B cell (primary cell): ENCODE measurements at regions not wholly inside any gene's neighbourhood (a gene's known extent, or its start where the extent isn't known, plus 50 kb on each side); places are given as distances from the start of the nearest gene placed in this dataset.

Experiments used
- ATAC-seq: fragments of 200-7000 bp; cut with Tn5 transposase; one replicate; pipeline ENCODE4 v1.10.0; 2021; ENCODE audit warnings: low read depth, mild to moderate bottlenecking, moderate number of reproducible peaks, moderate library complexity
- CTCF ChIA-PET: fragments of 350-600 bp; sonication (Branson Sonifier 250); formaldehyde crosslinking; loops from one replicate; lab custom pipeline; 2021; ENCODE audit warnings: antibody characterized with exemption, inconsistent platforms; lab: Charles Lee
- POLR2A ChIA-PET: fragments of 350-600 bp; sonication (Branson Sonifier 250); formaldehyde crosslinking; loops from one replicate; lab custom pipeline; 2021; ENCODE audit warnings: antibody characterized with exemption; lab: Charles Lee
- DNase-seq: peaks from one replicate; pipeline ENCODE4 v3.0.0; 2013
- H2AFZ ChIP-seq: 2 replicates; pipeline ENCODE4 v1.6.1; 2012; ENCODE audit warnings: mild to moderate bottlenecking, low read depth, low read length; ENCODE audit not compliant: insufficient read depth, poor library complexity, severe bottlenecking
- H3K27ac ChIP-seq, 2 donors: 1 replicate in 1 of 2; 2 replicates in 1 of 2; pipeline ENCODE4 v1.5.1; 2012 to 2013; ENCODE audit warnings: low read length in 2 of 2, mild to moderate bottlenecking in 2 of 2, moderate library complexity in 1 of 2
- H3K27me3 ChIP-seq, 4 experiments: fragments of 200-600 bp in 1 of 4; sonication (generic) in 1 of 4; replicated peaks in 1 of 4; 1 replicate in 2 of 4; 2 replicates in 2 of 4; pipeline versions ENCODE4 v1.6.1 to v1.7.0; 2013 to 2016; ENCODE audit warnings: low read length in 3 of 4, mild to moderate bottlenecking in 2 of 4, mixed read lengths in 1 of 4, moderate library complexity in 1 of 4; ENCODE audit not compliant: insufficient read depth in 4 of 4, control insufficient read depth in 3 of 4; ENCODE audit errors: control extremely low read depth in 1 of 4
- H3K36me3 ChIP-seq, 2 experiments: replicated peaks in 1 of 2; 1 replicate in 1 of 2; 2 replicates in 1 of 2; pipeline versions ENCODE4 v1.6.1 to v1.7.1; 2013; ENCODE audit warnings: low read length in 1 of 2; ENCODE audit not compliant: insufficient read depth in 2 of 2, control insufficient read depth in 1 of 2; ENCODE audit errors: control extremely low read depth in 1 of 2, extremely low read depth in 1 of 2
- H3K4me1 ChIP-seq, 2 donors: fragments of 200-600 bp in 1 of 2; sonication (generic) in 1 of 2; 1 replicate in 1 of 2; 2 replicates in 1 of 2; pipeline versions ENCODE4 v1.5.1 to v1.6.1; 2013 to 2017; ENCODE audit warnings: low read length in 2 of 2; ENCODE audit not compliant: control insufficient read depth in 2 of 2, insufficient read depth in 2 of 2
- H3K4me2 ChIP-seq: replicated peaks from 2 replicates; pipeline ENCODE3; 2012; ENCODE audit warnings: mild to moderate bottlenecking, low read depth, low read length; ENCODE audit not compliant: poor library complexity, severe bottlenecking
- H3K4me3 ChIP-seq, 5 experiments: fragments of 200-600 bp in 1 of 5; sonication (generic) in 1 of 5; 1 replicate in 3 of 5; 2 replicates in 2 of 5; pipeline versions ENCODE4 v1.5.1 to v1.7.0; 2011 to 2016; ENCODE audit warnings: low read length in 4 of 5, mild to moderate bottlenecking in 4 of 5, low read depth in 2 of 5, control low read depth in 1 of 5, moderate library complexity in 1 of 5; ENCODE audit not compliant: insufficient read depth in 1 of 5; ENCODE audit errors: control extremely low read depth in 1 of 5, extremely low read depth in 1 of 5
- H3K79me2 ChIP-seq: fragments of 200-600 bp; sonication (generic); one replicate; pipeline ENCODE4 v1.6.0; 2016; ENCODE audit warnings: low read length; ENCODE audit not compliant: control insufficient read depth, insufficient read depth
- H3K9ac ChIP-seq: fragments of 200-600 bp; sonication (generic); 2 replicates; pipeline ENCODE4 v1.6.1; 2017; ENCODE audit warnings: mild to moderate bottlenecking, low read length, moderate library complexity
- H3K9me3 ChIP-seq, 3 donors: one replicate each; pipeline versions ENCODE4 v1.6.1 to v1.7.1; 2013; ENCODE audit warnings: low read length in 2 of 3; ENCODE audit not compliant: control insufficient read depth in 2 of 3, insufficient read depth in 1 of 3; ENCODE audit errors: control extremely low read depth in 1 of 3
- H4K20me1 ChIP-seq: 2 replicates; pipeline ENCODE4 v1.6.0; 2012; ENCODE audit warnings: mild to moderate bottlenecking, low read length; ENCODE audit not compliant: insufficient read depth, control insufficient read depth, poor library complexity, severe bottlenecking
- H3K27ac Mint-ChIP-seq: one replicate; pipeline ENCODE4 v1.8.0; 2021; ENCODE audit warnings: mixed read lengths
- H3K27me3 Mint-ChIP-seq: one replicate; pipeline ENCODE4 v1.8.0; 2021; ENCODE audit warnings: mixed read lengths
- H3K4me1 Mint-ChIP-seq: one replicate; pipeline ENCODE4 v1.8.0; 2021; ENCODE audit warnings: mixed read lengths
- H3K4me3 Mint-ChIP-seq: one replicate; pipeline ENCODE4 v1.8.0; 2021; ENCODE audit warnings: mixed read lengths
- H3K9me3 Mint-ChIP-seq: one replicate; pipeline ENCODE4 v1.8.0; 2022; ENCODE audit warnings: mixed read lengths; ENCODE audit not compliant: insufficient read depth
- EZH2 ChIP-seq: IDR thresholded peaks from 2 replicates; pipeline ENCODE4 v1.6.1; 2012; ENCODE audit warnings: borderline replicate concordance, low read depth, mild to moderate bottlenecking, moderate library complexity, low read length; ENCODE audit not compliant: insufficient read depth, poor library complexity, severe bottlenecking
- WGBS: methylation state at CpG from one replicate; pipeline ENCODE4 v1.1.5; 2013; ENCODE audit warnings: missing lambda C conversion rate; ENCODE audit not compliant: insufficient coverage; 5-methylcytosine and 5-hydroxymethylcytosine counted together
- intact Hi-C: fragments of 100-400 bp; cut with micrococcal nuclease; formaldehyde crosslinking; loops from one replicate; pipeline ENCODE4 v1.10.0; 2022
- TF ChIP-seq, protein P1 (sequence below): fragments of 200-600 bp; IDR thresholded peaks from one replicate; pipeline ENCODE4 v1.8.0; 2022; ENCODE audit warnings: antibody characterized with exemption, mild to moderate bottlenecking

- Histone ChIP-seq H2AFZ (no peak overlapping the region), H3K79me2 (no peaks in the 10 kb centered on the region), H3K27me3 (no peaks in the 10 kb centered on the region), H3K4me2 (no peak overlapping the region), H3K9ac (no peak overlapping the region), H3K27ac (no peak overlapping the region), H3K36me3 (no peaks in the 10 kb centered on the region), H3K4me1 (no peaks in the 10 kb centered on the region), H3K4me3 (no peak overlapping the region), H3K9me3 (no peaks in the 10 kb centered on the region), H4K20me1 (no peaks in the 10 kb centered on the region)
- H3K27ac Mint-ChIP-seq: no peak overlapping the region
- ATAC-seq (no peak), DNase-seq (no peak)
- H3K9me3 Mint-ChIP-seq: no peaks in the 10 kb centered on the region
- intact Hi-C loops: no loop called here
- H3K4me1 Mint-ChIP-seq: no peaks in the 10 kb centered on the region
- 94% methylated on average over 6 of the region's 8 CpGs for WGBS
- TF ChIP-seq, protein P1, sequence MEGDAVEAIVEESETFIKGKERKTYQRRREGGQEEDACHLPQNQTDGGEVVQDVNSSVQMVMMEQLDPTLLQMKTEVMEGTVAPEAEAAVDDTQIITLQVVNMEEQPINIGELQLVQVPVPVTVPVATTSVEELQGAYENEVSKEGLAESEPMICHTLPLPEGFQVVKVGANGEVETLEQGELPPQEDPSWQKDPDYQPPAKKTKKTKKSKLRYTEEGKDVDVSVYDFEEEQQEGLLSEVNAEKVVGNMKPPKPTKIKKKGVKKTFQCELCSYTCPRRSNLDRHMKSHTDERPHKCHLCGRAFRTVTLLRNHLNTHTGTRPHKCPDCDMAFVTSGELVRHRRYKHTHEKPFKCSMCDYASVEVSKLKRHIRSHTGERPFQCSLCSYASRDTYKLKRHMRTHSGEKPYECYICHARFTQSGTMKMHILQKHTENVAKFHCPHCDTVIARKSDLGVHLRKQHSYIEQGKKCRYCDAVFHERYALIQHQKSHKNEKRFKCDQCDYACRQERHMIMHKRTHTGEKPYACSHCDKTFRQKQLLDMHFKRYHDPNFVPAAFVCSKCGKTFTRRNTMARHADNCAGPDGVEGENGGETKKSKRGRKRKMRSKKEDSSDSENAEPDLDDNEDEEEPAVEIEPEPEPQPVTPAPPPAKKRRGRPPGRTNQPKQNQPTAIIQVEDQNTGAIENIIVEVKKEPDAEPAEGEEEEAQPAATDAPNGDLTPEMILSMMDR: no peak
- no peak for TF ChIP-seq EZH2
- no peak overlapping the region for H3K4me3 Mint-ChIP-seq
- peaks cover 4% of the 10 kb centered on the region for H3K27me3 Mint-ChIP-seq
- CTCF ChIA-PET: interaction anchor here (0.6 kb wide), 1 partner anchor 13 kb away, joined by 3 read pairs; no protein-coding TSS in a partner anchor
- POLR2A ChIA-PET: no interaction called here
Measured at GRCh38 chr7:54915870-54916598, 102.8 kb upstream of the EGFR start.

GRCh38 chr7:54917613-54918391, 101.0 kb upstream of the EGFR start:
- no peak overlapping the region for H3K27ac ChIP-seq
- H3K9me3 ChIP-seq: no peaks in the 10 kb centered on the region
- H3K36me3 ChIP-seq: no peaks in the 10 kb centered on the region
- no peaks in the 10 kb centered on the region for H3K79me2 ChIP-seq
- TF ChIP-seq, protein P1: no peak
- TF ChIP-seq EZH2: no peak
- H3K27me3 Mint-ChIP-seq: peaks cover 4% of the 10 kb centered on the region
- ChIA-PET CTCF (no interaction called here), POLR2A (no interaction called here)
- H4K20me1 ChIP-seq: no peaks in the 10 kb centered on the region
- H3K4me3 Mint-ChIP-seq: no peak overlapping the region
- no peak for DNase-seq
- no peaks in the 10 kb centered on the region for H3K4me1 Mint-ChIP-seq
- no peak overlapping the region for H3K4me3 ChIP-seq
- H3K27ac Mint-ChIP-seq: no peak overlapping the region
- WGBS: 63% methylated on average over 4 of the region's 5 CpGs
- H2AFZ ChIP-seq: no peak overlapping the region
- H3K9ac ChIP-seq: no peak overlapping the region
- no peak overlapping the region for H3K4me2 ChIP-seq
- no peak for ATAC-seq
- intact Hi-C loops: no loop called here
- no peaks in the 10 kb centered on the region for H3K4me1 ChIP-seq
- H3K27me3 ChIP-seq: no peaks in the 10 kb centered on the region
- H3K9me3 Mint-ChIP-seq: no peaks in the 10 kb centered on the region
